ENCODE measurements at regions not wholly inside any gene's neighbourhood (a gene's known extent, or its start where the extent isn't known, plus 50 kb on each side); places are given as distances from the start of the nearest gene placed in this dataset.

DNA sequence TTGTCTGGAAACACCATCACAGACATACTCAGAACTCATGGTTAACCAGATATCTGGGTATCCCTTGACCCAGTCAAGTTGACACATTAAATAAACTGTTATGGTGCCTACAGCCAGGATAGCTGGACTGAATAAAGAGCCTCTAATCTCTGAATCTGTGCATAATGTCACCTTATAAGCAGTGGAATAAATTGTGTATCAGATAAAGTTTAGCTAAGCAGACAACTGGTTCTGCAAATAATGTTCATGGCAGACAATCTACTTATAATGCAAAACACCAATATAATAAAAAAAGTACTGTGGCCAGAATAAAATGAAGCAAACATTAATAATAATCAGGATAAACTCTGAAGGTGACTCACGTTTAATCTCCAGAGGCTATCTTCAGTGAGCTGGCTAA lies 628.5 kb upstream of the FAT3 start:
- Histone ChIP-seq H3K36me3 (ENCODE audit: control insufficient read depth, insufficient read depth, low read length) (no peaks in the 10 kb centered on the region), H3K4me3 (ENCODE audit: low read depth, low read length) (no peak overlapping the region), H3K27ac (ENCODE audit: low read depth, low read length) (no peak overlapping the region), H3K9ac (ENCODE audit: low read length) (no peak overlapping the region), H3K27me3 (ENCODE audit: control insufficient read depth, insufficient read depth, low read length) (no peaks in the 10 kb centered on the region), H3K4me1 (ENCODE audit: control insufficient read depth, insufficient read depth, low read length) (no peaks in the 10 kb centered on the region), H3K9me3 (ENCODE audit: control insufficient read depth, insufficient read depth, low read depth, low read length) (no peaks in the 10 kb centered on the region)

DNA sequence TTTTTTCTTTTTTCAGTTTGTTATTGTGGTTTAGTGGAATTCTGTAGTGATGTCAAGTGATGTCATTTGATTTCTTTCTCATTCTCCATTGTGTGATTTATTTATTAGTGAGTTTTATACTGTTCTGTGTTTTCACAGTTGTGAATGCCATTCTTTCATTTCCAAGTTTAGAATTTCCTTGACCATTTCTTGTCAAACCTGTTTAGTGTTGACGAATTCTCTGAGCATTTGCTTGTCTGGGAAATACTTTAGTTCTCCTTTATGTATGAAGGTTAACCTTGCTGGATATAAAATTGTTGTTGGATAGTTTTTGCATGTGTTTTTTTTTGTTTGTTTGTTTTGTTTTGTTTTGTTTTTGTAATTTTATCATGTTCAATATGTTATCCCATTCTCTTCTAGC lies 633.6 kb upstream of the FAT3 start:
- Histone ChIP-seq H3K4me1 (ENCODE audit: control insufficient read depth, insufficient read depth, low read length) (no peaks in the 10 kb centered on the region), H3K4me3 (ENCODE audit: low read depth, low read length) (no peak overlapping the region), H3K27me3 (ENCODE audit: control insufficient read depth, insufficient read depth, low read length) (no peaks in the 10 kb centered on the region), H3K27ac (ENCODE audit: low read depth, low read length) (no peak overlapping the region), H3K36me3 (ENCODE audit: control insufficient read depth, insufficient read depth, low read length) (no peaks in the 10 kb centered on the region), H3K9ac (ENCODE audit: low read length) (no peak overlapping the region), H3K9me3 (ENCODE audit: control insufficient read depth, insufficient read depth, low read depth, low read length) (no peaks in the 10 kb centered on the region)

DNA sequence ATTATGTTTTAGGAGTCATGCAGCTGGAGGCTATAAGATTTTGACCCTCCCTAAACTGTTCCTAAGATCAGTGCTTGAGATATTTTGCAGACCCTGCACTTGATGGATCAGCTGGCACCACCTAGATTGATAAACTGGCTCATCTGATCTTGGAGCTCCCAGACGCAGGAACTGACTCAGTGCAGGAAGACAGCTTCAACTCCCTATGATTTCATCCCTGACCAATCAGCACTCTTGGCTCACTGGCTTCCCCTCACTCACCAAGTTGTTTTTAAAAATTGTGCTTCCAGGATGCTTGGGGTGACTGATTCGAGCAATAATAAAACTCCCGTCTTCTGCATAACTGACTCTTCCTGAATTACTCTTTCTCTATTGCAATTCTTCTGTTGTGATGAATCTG lies 637.5 kb upstream of the FAT3 start:
- no peaks in the 10 kb centered on the region for H3K27me3 ChIP-seq (ENCODE audit: control insufficient read depth, insufficient read depth, low read length)
- no peak overlapping the region for H3K4me3 ChIP-seq (ENCODE audit: low read depth, low read length)
- H3K36me3 ChIP-seq (ENCODE audit: control insufficient read depth, insufficient read depth, low read length), result no peaks in the 10 kb centered on the region
- no peak overlapping the region for H3K9ac ChIP-seq (ENCODE audit: low read length)
- H3K9me3 ChIP-seq (ENCODE audit: control insufficient read depth, insufficient read depth, low read depth, low read length), result peaks cover 4% of the 10 kb centered on the region; the same call in 1 of the 2 replicates
- no peaks in the 10 kb centered on the region for H3K4me1 ChIP-seq (ENCODE audit: control insufficient read depth, insufficient read depth, low read length)
- no peak overlapping the region for H3K27ac ChIP-seq (ENCODE audit: low read depth, low read length)

DNA sequence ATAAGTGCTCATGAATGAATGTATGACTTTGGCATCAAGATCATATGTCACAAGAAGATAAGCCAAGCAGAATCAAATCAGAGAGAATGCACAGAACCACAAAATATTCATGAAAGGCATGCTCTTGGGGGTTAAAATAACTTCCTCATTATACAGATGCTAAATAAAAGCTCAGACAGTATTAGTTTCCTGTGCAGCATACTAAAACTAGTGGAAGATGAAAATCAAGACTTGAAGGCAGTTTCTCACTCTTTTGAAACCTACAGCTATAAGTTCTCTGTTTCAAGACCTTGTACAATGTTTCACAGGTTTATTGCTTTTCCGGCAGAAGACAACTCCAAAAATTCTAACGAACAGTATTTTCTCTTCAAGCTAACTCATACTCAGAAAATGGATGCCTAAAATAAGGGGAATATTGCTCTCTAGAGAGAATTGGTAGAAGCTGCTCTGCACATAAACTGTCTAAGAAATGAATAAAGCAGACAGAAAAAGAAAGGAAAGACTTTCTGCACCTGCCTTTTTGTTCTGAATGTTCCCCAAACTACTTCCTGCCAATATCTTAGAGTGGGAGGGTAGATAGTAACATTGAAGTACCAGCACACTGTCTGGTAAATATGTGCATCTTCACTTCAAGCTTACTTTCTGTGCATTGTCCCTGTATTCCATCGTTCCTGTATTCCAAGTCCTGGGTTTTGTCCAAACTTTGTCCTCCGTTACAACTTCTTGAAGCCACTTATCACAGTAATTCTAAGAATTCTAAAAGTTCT lies 639.4 kb upstream of the FAT3 start:
- H3K9me3 ChIP-seq (ENCODE audit: control insufficient read depth, insufficient read depth, low read depth, low read length), result peaks cover 4% of the 10 kb centered on the region; the same call in 1 of the 2 replicates
- H3K27ac ChIP-seq (ENCODE audit: low read depth, low read length), result no peak overlapping the region
- H3K36me3 ChIP-seq (ENCODE audit: control insufficient read depth, insufficient read depth, low read length), result no peaks in the 10 kb centered on the region
- no peak overlapping the region for H3K4me3 ChIP-seq (ENCODE audit: low read depth, low read length)
- H3K9ac ChIP-seq (ENCODE audit: low read length), result no peak overlapping the region
- H3K27me3 ChIP-seq (ENCODE audit: control insufficient read depth, insufficient read depth, low read length), result no peaks in the 10 kb centered on the region
- no peaks in the 10 kb centered on the region for H3K4me1 ChIP-seq (ENCODE audit: control insufficient read depth, insufficient read depth, low read length)

DNA sequence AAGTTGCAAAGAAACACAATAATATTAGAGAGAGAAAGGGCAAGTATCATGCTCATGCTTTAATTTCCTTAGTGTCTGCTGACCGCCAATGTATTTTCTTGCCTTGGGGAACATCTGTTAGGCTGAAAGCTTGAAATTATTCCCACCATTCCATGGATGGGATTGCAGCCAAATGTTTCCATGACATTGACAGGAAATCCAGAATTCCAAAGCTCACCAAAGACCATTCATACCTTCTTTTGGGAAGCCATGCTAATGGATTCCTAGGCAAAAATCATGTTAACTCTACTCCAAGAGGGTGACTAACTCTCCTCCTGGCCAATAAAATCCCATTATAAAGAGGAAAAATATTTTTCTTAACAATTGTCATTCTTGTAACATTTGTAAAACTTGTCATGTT lies 661.4 kb upstream of the FAT3 start:
- Histone ChIP-seq H3K36me3 (ENCODE audit: control insufficient read depth, insufficient read depth, low read length) (no peaks in the 10 kb centered on the region), H3K9me3 (ENCODE audit: control insufficient read depth, insufficient read depth, low read depth, low read length) (no peaks in the 10 kb centered on the region), H3K9ac (ENCODE audit: low read length) (no peak overlapping the region), H3K4me3 (ENCODE audit: low read depth, low read length) (no peak overlapping the region), H3K27me3 (ENCODE audit: control insufficient read depth, insufficient read depth, low read length) (no peaks in the 10 kb centered on the region), H3K4me1 (ENCODE audit: control insufficient read depth, insufficient read depth, low read length) (no peaks in the 10 kb centered on the region), H3K27ac (ENCODE audit: low read depth, low read length) (no peak overlapping the region)

DNA sequence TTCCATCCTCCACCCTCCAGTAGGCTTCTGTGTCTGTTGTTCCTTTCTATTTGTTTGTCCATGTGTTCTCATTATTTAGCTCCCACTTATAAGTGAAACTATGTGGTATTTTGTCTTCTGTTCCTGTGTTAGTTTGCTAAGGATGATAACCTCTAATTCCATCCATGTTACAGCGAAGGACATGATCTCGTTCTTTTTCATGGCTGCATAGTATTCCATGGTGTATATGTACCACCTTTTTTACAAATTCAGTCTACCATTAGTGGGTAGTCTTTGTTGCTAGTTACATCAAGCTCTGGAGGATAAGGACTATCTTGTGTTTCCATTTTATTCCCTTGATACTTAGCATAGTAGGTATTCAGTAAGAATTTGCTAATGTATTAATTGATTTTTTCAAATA lies 664.2 kb upstream of the FAT3 start:
- Histone ChIP-seq H3K27me3 (ENCODE audit: control insufficient read depth, insufficient read depth, low read length) (no peaks in the 10 kb centered on the region), H3K9me3 (ENCODE audit: control insufficient read depth, insufficient read depth, low read depth, low read length) (no peaks in the 10 kb centered on the region), H3K4me3 (ENCODE audit: low read depth, low read length) (no peak overlapping the region), H3K36me3 (ENCODE audit: control insufficient read depth, insufficient read depth, low read length) (no peaks in the 10 kb centered on the region), H3K27ac (ENCODE audit: low read depth, low read length) (no peak overlapping the region), H3K9ac (ENCODE audit: low read length) (no peak overlapping the region), H3K4me1 (ENCODE audit: control insufficient read depth, insufficient read depth, low read length) (no peaks in the 10 kb centered on the region)

DNA sequence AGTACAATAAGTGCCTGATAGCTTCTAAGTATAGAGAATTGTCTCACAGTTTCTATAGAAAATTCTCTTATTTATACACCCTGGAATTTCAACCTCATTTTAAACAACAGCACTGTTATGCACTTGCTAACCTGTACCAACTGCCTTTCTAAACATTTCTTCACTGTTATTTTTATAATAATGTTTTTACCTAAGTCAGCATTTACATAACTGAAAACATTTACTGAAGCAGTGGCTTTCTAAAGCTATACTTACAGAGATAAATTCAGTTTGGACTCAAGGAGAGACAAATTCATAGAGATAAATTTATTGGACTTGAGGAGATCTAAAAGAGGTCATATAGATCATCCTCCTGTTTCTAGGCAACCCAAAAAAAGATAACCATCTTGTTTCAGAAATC lies 686.6 kb upstream of the FAT3 start:
- no peak overlapping the region for H3K4me3 ChIP-seq (ENCODE audit: low read depth, low read length)
- H3K36me3 ChIP-seq (ENCODE audit: control insufficient read depth, insufficient read depth, low read length), result no peaks in the 10 kb centered on the region
- H3K27me3 ChIP-seq (ENCODE audit: control insufficient read depth, insufficient read depth, low read length), result no peaks in the 10 kb centered on the region
- peaks cover 5% of the 10 kb centered on the region; the same call in 1 of the 2 replicates for H3K9me3 ChIP-seq (ENCODE audit: control insufficient read depth, insufficient read depth, low read depth, low read length)
- no peak overlapping the region for H3K27ac ChIP-seq (ENCODE audit: low read depth, low read length)
- no peaks in the 10 kb centered on the region for H3K4me1 ChIP-seq (ENCODE audit: control insufficient read depth, insufficient read depth, low read length)
- H3K9ac ChIP-seq (ENCODE audit: low read length), result no peak overlapping the region

DNA sequence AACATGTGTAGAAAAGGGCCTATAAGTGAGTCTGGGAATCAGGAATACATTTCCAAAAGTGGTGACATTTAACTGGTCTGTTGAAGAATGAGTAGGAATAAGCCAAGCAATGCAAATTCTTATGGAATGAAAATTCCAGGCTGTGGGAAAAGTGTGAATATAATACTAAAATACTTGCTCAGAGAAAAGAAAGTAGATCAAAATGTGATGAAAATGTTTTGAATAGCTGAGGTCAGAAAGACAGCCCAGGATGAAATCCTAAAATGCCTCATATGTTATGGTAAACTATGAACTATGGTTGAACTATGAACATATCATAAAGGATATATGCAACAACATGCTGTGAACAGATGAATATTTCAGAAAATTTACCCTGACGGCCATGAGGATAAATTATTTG lies 688.3 kb upstream of the FAT3 start:
- no peak overlapping the region for H3K27ac ChIP-seq (ENCODE audit: low read depth, low read length)
- H3K9ac ChIP-seq (ENCODE audit: low read length), result no peak overlapping the region
- peaks cover 5% of the 10 kb centered on the region; the same call in 1 of the 2 replicates for H3K9me3 ChIP-seq (ENCODE audit: control insufficient read depth, insufficient read depth, low read depth, low read length)
- H3K4me1 ChIP-seq (ENCODE audit: control insufficient read depth, insufficient read depth, low read length), result no peaks in the 10 kb centered on the region
- no peaks in the 10 kb centered on the region for H3K36me3 ChIP-seq (ENCODE audit: control insufficient read depth, insufficient read depth, low read length)
- no peaks in the 10 kb centered on the region for H3K27me3 ChIP-seq (ENCODE audit: control insufficient read depth, insufficient read depth, low read length)
- H3K4me3 ChIP-seq (ENCODE audit: low read depth, low read length), result no peak overlapping the region

DNA sequence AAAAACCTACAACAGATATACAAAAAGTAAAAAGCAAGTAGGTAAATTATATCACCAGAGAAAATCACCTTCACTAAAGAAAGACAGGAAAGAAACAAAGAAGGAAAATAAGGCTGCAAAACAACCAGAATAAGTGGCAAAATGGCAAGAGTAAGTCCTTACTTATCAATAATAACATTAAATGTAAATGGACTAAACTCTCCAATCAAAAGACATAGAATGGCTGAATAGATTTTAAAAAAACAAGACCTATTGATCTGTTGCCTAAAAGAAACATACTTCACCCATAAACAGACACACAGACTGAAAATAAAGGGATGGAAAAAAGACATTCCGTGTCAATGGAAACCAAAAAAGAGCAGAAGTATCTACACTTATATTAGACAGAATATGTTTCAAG lies 695.7 kb upstream of the FAT3 start:
- H3K9me3 ChIP-seq (ENCODE audit: control insufficient read depth, insufficient read depth, low read depth, low read length), result peaks cover 11% of the 10 kb centered on the region; the same call in 1 of the 2 replicates
- no peak overlapping the region for H3K27ac ChIP-seq (ENCODE audit: low read depth, low read length)
- H3K4me3 ChIP-seq (ENCODE audit: low read depth, low read length), result no peak overlapping the region
- H3K4me1 ChIP-seq (ENCODE audit: control insufficient read depth, insufficient read depth, low read length), result no peaks in the 10 kb centered on the region
- H3K27me3 ChIP-seq (ENCODE audit: control insufficient read depth, insufficient read depth, low read length), result no peaks in the 10 kb centered on the region
- H3K9ac ChIP-seq (ENCODE audit: low read length), result no peak overlapping the region
- no peaks in the 10 kb centered on the region for H3K36me3 ChIP-seq (ENCODE audit: control insufficient read depth, insufficient read depth, low read length)

DNA sequence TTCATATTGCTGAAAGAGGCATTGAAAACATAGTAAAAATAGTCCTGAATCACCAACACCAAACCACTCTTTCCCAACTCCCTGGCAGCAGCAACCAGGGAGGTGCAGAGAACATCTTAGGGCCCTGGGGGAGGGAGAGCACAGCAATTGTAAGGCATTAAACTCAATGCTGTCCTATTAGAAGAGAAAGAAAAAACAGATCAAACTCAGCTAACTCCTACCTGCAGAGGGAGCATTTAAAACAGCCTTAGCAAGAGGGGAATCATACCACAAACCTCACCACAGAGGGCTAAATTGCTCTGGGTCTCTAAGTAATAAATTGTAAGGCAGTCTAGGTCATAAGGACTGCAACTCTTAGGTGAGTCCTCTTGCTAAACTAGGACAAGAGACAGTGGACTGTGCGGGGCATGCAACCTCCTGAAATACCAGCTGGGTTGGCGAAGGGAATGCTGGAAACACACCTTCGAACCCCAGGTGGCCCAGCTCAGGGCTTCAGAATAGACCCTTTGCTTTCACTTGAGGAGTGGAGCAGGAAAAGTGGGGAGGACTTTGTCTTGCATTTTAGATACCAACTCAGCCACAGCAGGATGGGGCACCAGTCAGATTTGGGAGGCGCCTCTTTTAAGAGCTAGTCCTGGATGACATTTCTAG lies 697.1 kb upstream of the FAT3 start:
- Histone ChIP-seq H3K9me3 (ENCODE audit: control insufficient read depth, insufficient read depth, low read depth, low read length) (peaks cover 6% of the 10 kb centered on the region; the same call in 1 of the 2 replicates), H3K27ac (ENCODE audit: low read depth, low read length) (no peak overlapping the region), H3K36me3 (ENCODE audit: control insufficient read depth, insufficient read depth, low read length) (no peaks in the 10 kb centered on the region), H3K4me1 (ENCODE audit: control insufficient read depth, insufficient read depth, low read length) (no peaks in the 10 kb centered on the region), H3K9ac (ENCODE audit: low read length) (no peak overlapping the region), H3K27me3 (ENCODE audit: control insufficient read depth, insufficient read depth, low read length) (no peaks in the 10 kb centered on the region), H3K4me3 (ENCODE audit: low read depth, low read length) (no peak overlapping the region)

DNA sequence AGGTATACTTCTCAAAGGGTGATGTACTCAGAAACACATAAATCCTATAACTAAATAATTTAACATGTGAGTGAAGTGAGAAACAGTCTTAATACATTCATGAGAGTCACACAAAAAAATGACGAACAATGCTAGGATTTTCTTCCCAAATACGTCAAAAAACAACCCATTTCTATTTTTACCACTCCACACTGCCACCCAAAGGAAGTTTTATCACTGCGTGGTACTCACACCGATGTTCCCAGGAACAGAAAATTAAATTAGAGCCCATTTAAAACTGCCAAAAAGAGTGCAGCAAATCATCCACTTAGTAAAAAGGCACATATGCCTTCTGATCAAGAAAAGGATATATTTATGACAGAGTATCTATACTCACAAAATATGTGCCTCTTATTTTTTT lies 710.9 kb upstream of the FAT3 start:
- no peak overlapping the region for H3K9ac ChIP-seq (ENCODE audit: low read length)
- no peak overlapping the region for H3K27ac ChIP-seq (ENCODE audit: low read depth, low read length)
- no peaks in the 10 kb centered on the region; the same call in 1 of the 2 replicates for H3K4me1 ChIP-seq (ENCODE audit: control insufficient read depth, insufficient read depth, low read length)
- no peak overlapping the region for H3K4me3 ChIP-seq (ENCODE audit: low read depth, low read length)
- no peaks in the 10 kb centered on the region for H3K27me3 ChIP-seq (ENCODE audit: control insufficient read depth, insufficient read depth, low read length)
- no peaks in the 10 kb centered on the region for H3K9me3 ChIP-seq (ENCODE audit: control insufficient read depth, insufficient read depth, low read depth, low read length)
- H3K36me3 ChIP-seq (ENCODE audit: control insufficient read depth, insufficient read depth, low read length), result no peaks in the 10 kb centered on the region
